Skeletal muscle satellite cell (primary cell): ENCODE measurements at regions not wholly inside any gene's neighbourhood (a gene's known extent, or its start where the extent isn't known, plus 50 kb on each side); places are given as distances from the start of the nearest gene placed in this dataset.

Experiments
- H3K27me3 ChIP-seq: 2 replicates; pipeline ENCODE4 v1.7.0; 2013; ENCODE audit warnings: low read length; ENCODE audit not compliant: control insufficient read depth, insufficient read depth
- H3K36me3 ChIP-seq: 2 replicates; pipeline ENCODE4 v1.7.0; 2013; ENCODE audit warnings: mild to moderate bottlenecking, control low read depth, low read length; ENCODE audit not compliant: insufficient read depth
- H3K4me1 ChIP-seq: 2 replicates; pipeline ENCODE4 v1.7.0; 2013; ENCODE audit warnings: low read length; ENCODE audit not compliant: control insufficient read depth, insufficient read depth
- H3K4me2 ChIP-seq: 2 replicates; pipeline ENCODE4 v1.7.0; 2013; ENCODE audit warnings: mild to moderate bottlenecking, low read length
- H3K4me3 ChIP-seq: 2 replicates; pipeline ENCODE4 v1.7.0; 2013; ENCODE audit warnings: low read length
- H3K9ac ChIP-seq: 2 replicates; pipeline ENCODE4 v1.7.0; 2013; ENCODE audit warnings: mild to moderate bottlenecking, low read depth, low read length, moderate library complexity
- H3K9me3 ChIP-seq: replicated peaks from 2 replicates; pipeline ENCODE4 v1.7.0; 2013; ENCODE audit warnings: mild to moderate bottlenecking, control low read depth, low read length

- Histone ChIP-seq H3K9ac (no peak overlapping the region), H3K4me3 (no peak overlapping the region), H3K36me3 (no peaks in the 10 kb centered on the region), H3K4me1 (peaks cover 17% of the 10 kb centered on the region), H3K4me2 (no peak overlapping the region), H3K9me3 (no peaks in the 10 kb centered on the region), H3K27me3 (no peaks in the 10 kb centered on the region)
Observed at GRCh38 chr10:60441515-60441914, 51.8 kb upstream of the ANK3 start.

- Histone ChIP-seq H3K4me2 (no peak overlapping the region), H3K36me3 (no peaks in the 10 kb centered on the region), H3K4me3 (no peak overlapping the region), H3K9me3 (no peaks in the 10 kb centered on the region), H3K4me1 (peaks cover 2% of the 10 kb centered on the region), H3K9ac (no peak overlapping the region), H3K27me3 (no peaks in the 10 kb centered on the region)
Observed at GRCh38 chr10:60439641-60440040, 50.0 kb upstream of the ANK3 start.
